Neural cell (in vitro differentiated cells): ENCODE measurements at regions not wholly inside any gene's neighbourhood (a gene's known extent, or its start where the extent isn't known, plus 50 kb on each side); places are given as distances from the start of the nearest gene placed in this dataset.

ENCODE experiments used
- H2AFZ ChIP-seq: fragments of 200-600, 300-800 bp; sonication (generic), shearing (Covaris generic); 2 replicates; pipeline ENCODE4 v1.6.0; 2014; ENCODE audit warnings: low read depth, mild to moderate bottlenecking, antibody characterized with exemption, low read length, moderate library complexity
- H3F3A ChIP-seq: fragments of 200-600 bp; shearing (Covaris generic); 2 replicates; pipeline ENCODE4 v1.6.1; 2016; ENCODE audit warnings: mild to moderate bottlenecking, moderate library complexity, mixed read lengths, antibody characterized with exemption, low read length; ENCODE audit not compliant: insufficient read depth, poor library complexity, severe bottlenecking
- H3K27ac ChIP-seq: fragments of 200-600, 300-800 bp; sonication (generic), shearing (Covaris generic); 2 replicates; pipeline ENCODE4 v1.5.1; 2014; ENCODE audit warnings: mild to moderate bottlenecking, low read length, moderate library complexity
- H3K27me3 ChIP-seq: fragments of 300-800, 200-600 bp; sonication (generic), shearing (Covaris generic); 2 replicates; pipeline ENCODE4 v1.6.0; 2014; ENCODE audit warnings: mild to moderate bottlenecking, low read depth, low read length, moderate library complexity; ENCODE audit not compliant: insufficient read depth
- H3K36me3 ChIP-seq: fragments of 300-800, 200-600 bp; sonication (generic), shearing (Covaris generic); 2 replicates; pipeline ENCODE4 v1.5.1; 2014; ENCODE audit warnings: mild to moderate bottlenecking, antibody characterized with exemption, low read length, moderate library complexity; ENCODE audit not compliant: insufficient read depth
- H3K4me2 ChIP-seq: fragments of 300-800, 200-600 bp; sonication (generic), shearing (Covaris generic); 2 replicates; pipeline ENCODE4 v1.6.0; 2014; ENCODE audit warnings: mild to moderate bottlenecking, low read length
- H3K4me3 ChIP-seq: fragments of 300-800, 200-600 bp; sonication (generic), shearing (Covaris generic); 2 replicates; pipeline ENCODE4 v1.5.1; 2014; ENCODE audit warnings: mild to moderate bottlenecking, low read length, moderate library complexity
- H3K79me2 ChIP-seq: fragments of 200-600 bp; shearing (Covaris generic); replicated peaks from 2 replicates; pipeline ENCODE4 v1.6.0; 2014; ENCODE audit warnings: mild to moderate bottlenecking, low read length, moderate library complexity; ENCODE audit not compliant: insufficient read depth
- H3K9ac ChIP-seq: fragments of 300-800, 200-600 bp; sonication (generic), shearing (Covaris generic); 2 replicates; pipeline ENCODE4 v1.6.1; 2016; ENCODE audit warnings: mild to moderate bottlenecking, low read length, mixed read lengths
- H3K9me2 ChIP-seq: fragments of 200-600 bp; shearing (Covaris generic); 2 replicates; pipeline ENCODE4 v1.6.1; 2016; ENCODE audit warnings: mild to moderate bottlenecking, low read length, mixed read lengths; ENCODE audit not compliant: insufficient read depth
- H3K9me3 ChIP-seq: fragments of 200-600, 300-800 bp; sonication (generic), shearing (Covaris generic); 2 replicates; pipeline ENCODE4 v1.6.1; 2016; ENCODE audit warnings: mild to moderate bottlenecking, mixed run types, low read length, moderate library complexity, mixed read lengths
- H4K20me1 ChIP-seq: fragments of 200-600 bp; shearing (Covaris generic); 2 replicates; pipeline ENCODE4 v1.6.1; 2016; ENCODE audit warnings: mild to moderate bottlenecking, mixed run types; ENCODE audit not compliant: insufficient read depth
- EP300 ChIP-seq: fragments of 450-650 bp; conservative IDR thresholded peaks from 2 replicates; pipeline ENCODE4 v1.6.1; 2014; ENCODE audit warnings: antibody characterized with exemption, mild to moderate bottlenecking, moderate library complexity; ENCODE audit not compliant: poor library complexity, severe bottlenecking
- EZH2 ChIP-seq: fragments of 200-600, 300-800 bp; shearing (Covaris generic), sonication (generic); IDR thresholded peaks from 2 replicates; pipeline ENCODE4 v1.6.1; 2014; ENCODE audit warnings: antibody characterized with exemption, low read length, borderline replicate concordance, mild to moderate bottlenecking; ENCODE audit not compliant: insufficient read depth, poor library complexity, severe bottlenecking
- MXI1 ChIP-seq: fragments of 450-650 bp; conservative IDR thresholded peaks from 2 replicates; pipeline ENCODE4 v1.6.1; 2014; ENCODE audit warnings: antibody characterized with exemption, mild to moderate bottlenecking; ENCODE audit not compliant: poor library complexity, severe bottlenecking
- POLR2AphosphoS5 ChIP-seq: IDR thresholded peaks from 2 replicates; pipeline ENCODE4 v1.6.1; 2012
- RAD21 ChIP-seq: fragments of 450-650 bp; conservative IDR thresholded peaks from 2 replicates; pipeline ENCODE4 v1.6.1; 2014; ENCODE audit warnings: antibody characterized with exemption, mild to moderate bottlenecking, moderate library complexity
- REST ChIP-seq: IDR thresholded peaks from 2 replicates; pipeline ENCODE4 v1.6.1; 2012; ENCODE audit warnings: borderline replicate concordance
- SMC3 ChIP-seq: fragments of 450-650 bp; conservative IDR thresholded peaks from 2 replicates; pipeline ENCODE4 v1.6.1; 2014; ENCODE audit warnings: antibody characterized with exemption, mild to moderate bottlenecking, moderate library complexity; ENCODE audit not compliant: poor library complexity
- TAF1 ChIP-seq: IDR thresholded peaks from 2 replicates; pipeline ENCODE4 v1.6.1; 2012; ENCODE audit warnings: low read depth
- TF ChIP-seq, protein P1 (sequence below): fragments of 450-650 bp; IDR thresholded peaks from 2 replicates; pipeline ENCODE4 v1.5.1; 2014; ENCODE audit warnings: antibody characterized with exemption, mild to moderate bottlenecking, moderate library complexity; ENCODE audit not compliant: poor library complexity, severe bottlenecking

DNA sequence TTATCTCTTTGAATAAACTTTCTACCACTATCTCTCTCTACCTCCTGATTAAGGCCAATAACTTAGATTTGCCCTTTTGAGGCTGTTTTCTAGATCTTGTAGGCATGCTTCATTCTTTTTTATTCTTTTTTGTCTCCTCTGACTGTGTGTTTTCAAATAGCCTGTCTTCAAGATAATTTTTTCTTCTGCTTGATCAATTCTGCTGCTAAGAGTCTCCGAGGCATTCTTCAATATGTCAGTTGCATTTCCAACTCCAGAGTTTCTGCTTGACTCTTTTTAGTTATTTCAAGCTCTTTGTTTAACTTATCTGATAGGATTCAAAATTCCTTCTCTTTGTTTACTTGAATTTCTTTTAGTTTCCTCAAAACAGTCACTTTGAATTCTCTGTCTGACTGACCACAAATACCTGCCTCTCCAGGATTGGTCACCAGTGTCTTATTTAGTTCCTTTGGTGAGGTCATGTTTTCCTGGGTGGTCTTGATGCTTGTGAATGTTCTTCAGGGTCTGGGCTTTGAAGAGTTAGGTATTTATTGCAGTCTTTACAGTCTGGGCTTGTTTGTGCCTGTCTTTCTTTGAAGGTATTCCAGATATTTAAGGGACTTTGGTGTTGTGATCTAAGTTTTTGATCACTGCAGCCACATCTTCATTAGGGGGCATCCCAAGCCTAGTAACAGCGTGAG is 197.3 kb upstream of the STK17B start:
- Histone ChIP-seq H3K4me3 (no peak overlapping the region), H4K20me1 (no peaks in the 10 kb centered on the region), H3K4me2 (no peak overlapping the region), H3K9ac (no peak overlapping the region), H3K36me3 (no peaks in the 10 kb centered on the region), H3K27ac (no peak overlapping the region), H3K9me3 (no peaks in the 10 kb centered on the region), H2AFZ (no peak overlapping the region), H3K9me2 (no peaks in the 10 kb centered on the region), H3K79me2 (no peaks in the 10 kb centered on the region), H3F3A (no peaks in the 10 kb centered on the region), H3K27me3 (no peaks in the 10 kb centered on the region)
- TF ChIP-seq, protein P1, sequence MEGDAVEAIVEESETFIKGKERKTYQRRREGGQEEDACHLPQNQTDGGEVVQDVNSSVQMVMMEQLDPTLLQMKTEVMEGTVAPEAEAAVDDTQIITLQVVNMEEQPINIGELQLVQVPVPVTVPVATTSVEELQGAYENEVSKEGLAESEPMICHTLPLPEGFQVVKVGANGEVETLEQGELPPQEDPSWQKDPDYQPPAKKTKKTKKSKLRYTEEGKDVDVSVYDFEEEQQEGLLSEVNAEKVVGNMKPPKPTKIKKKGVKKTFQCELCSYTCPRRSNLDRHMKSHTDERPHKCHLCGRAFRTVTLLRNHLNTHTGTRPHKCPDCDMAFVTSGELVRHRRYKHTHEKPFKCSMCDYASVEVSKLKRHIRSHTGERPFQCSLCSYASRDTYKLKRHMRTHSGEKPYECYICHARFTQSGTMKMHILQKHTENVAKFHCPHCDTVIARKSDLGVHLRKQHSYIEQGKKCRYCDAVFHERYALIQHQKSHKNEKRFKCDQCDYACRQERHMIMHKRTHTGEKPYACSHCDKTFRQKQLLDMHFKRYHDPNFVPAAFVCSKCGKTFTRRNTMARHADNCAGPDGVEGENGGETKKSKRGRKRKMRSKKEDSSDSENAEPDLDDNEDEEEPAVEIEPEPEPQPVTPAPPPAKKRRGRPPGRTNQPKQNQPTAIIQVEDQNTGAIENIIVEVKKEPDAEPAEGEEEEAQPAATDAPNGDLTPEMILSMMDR = no peak
- TF ChIP-seq MXI1 = no peak
- no peak for TF ChIP-seq TAF1
- TF ChIP-seq EP300 = no peak
- TF ChIP-seq EZH2 = no peak

DNA sequence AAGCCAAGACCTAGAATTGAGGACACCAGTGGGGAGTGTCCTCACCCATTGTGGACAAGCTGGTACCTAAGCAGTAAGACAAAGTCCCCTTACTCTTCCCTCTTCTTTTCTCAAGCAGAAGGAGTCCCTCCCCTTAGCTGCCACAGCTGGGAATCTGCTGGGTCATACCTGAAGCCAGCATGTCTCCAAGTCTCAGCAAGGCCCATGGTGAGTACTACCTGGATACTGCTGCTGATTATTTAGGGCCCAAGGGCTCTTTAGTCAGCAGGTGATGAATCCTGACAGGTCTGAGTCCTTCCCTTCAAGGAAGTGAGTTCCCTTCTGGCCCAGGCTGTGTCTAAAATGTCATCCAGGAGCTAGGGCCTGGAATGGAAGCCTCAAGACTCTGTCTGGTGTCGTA is 198.6 kb upstream of the STK17B start:
- H3K27me3 ChIP-seq = no peaks in the 10 kb centered on the region

DNA sequence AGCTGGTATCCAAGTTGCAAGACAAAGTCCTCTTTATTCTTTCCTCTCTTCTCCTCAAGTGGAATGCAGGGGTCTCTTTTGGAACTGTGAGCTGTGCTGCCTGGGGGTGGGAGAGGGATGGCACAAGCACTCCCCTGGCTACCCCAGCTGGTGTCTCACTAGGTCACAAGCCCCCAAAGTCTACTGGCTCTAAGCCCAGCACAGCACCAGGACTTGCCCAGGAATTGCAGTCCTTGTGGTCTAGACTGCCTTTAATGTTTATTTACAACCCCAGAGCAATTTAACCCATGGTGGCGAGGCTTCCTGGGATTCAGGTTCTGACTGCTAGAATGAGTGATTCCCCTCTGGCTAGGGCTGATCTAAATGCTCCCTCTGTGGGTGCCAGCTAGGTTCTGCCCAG is 199.0 kb upstream of the STK17B start:
- Histone ChIP-seq H3K9me2 (no peaks in the 10 kb centered on the region), H3F3A (no peaks in the 10 kb centered on the region), H3K27ac (no peak overlapping the region), H3K9ac (no peak overlapping the region), H3K9me3 (no peaks in the 10 kb centered on the region), H3K27me3 (no peaks in the 10 kb centered on the region), H2AFZ (no peak overlapping the region), H4K20me1 (no peaks in the 10 kb centered on the region), H3K4me2 (no peak overlapping the region), H3K4me3 (no peak overlapping the region), H3K79me2 (no peaks in the 10 kb centered on the region), H3K36me3 (no peaks in the 10 kb centered on the region)
- TF ChIP-seq TAF1 (no peak), EZH2 (no peak), RAD21 (no peak), MXI1 (no peak), REST (no peak), SMC3 (no peak), POLR2AphosphoS5 (no peak), EP300 (no peak)
- TF ChIP-seq, protein P1 = no peak

More for the DNA sequence above, 198.6 kb upstream of the STK17B start:
- Histone ChIP-seq H3K9me2 (no peaks in the 10 kb centered on the region), H4K20me1 (no peaks in the 10 kb centered on the region), H3F3A (no peaks in the 10 kb centered on the region), H3K9me3 (no peaks in the 10 kb centered on the region), H3K79me2 (no peaks in the 10 kb centered on the region), H3K9ac (no peak overlapping the region), H2AFZ (no peak overlapping the region), H3K4me2 (no peak overlapping the region), H3K36me3 (no peaks in the 10 kb centered on the region), H3K4me3 (no peak overlapping the region), H3K27ac (no peak overlapping the region)
- TF ChIP-seq RAD21 (no peak), POLR2AphosphoS5 (no peak), EP300 (no peak)
